DMS 273 treated with DMSO at 0.1 percent for 48 hours (cell line): ENCODE measurements at regions not wholly inside any gene's neighbourhood (a gene's known extent, or its start where the extent isn't known, plus 50 kb on each side); places are given as distances from the start of the nearest gene placed in this dataset.

Experiments
- DNase-seq: peaks from one replicate; lab custom pipeline; 2025; lab: John Stamatoyannopoulos, UW

GRCh38 chr11:128219731-128220120 is 367.6 kb downstream of the ETS1 start:
- no peak for DNase-seq

DNA sequence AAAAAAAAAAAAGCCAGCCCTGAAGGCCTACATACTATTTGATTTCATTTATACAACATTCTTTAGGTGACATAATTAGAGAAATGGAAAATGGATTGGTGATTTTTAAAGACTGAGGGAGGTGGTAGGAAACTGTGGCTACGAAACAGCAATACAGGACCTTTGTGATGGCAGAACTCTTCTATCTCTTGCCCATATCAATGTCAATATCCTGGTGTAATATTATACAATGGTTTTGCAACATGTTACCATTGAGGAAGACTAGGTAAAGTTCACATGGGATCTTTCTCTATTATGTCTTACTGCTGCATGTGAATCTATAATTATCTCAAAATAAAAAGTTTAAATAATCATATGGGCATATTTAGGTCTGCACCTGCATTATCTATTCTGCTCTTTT is 371.2 kb downstream of the ETS1 start:
- DNase-seq, result no peak

DNA sequence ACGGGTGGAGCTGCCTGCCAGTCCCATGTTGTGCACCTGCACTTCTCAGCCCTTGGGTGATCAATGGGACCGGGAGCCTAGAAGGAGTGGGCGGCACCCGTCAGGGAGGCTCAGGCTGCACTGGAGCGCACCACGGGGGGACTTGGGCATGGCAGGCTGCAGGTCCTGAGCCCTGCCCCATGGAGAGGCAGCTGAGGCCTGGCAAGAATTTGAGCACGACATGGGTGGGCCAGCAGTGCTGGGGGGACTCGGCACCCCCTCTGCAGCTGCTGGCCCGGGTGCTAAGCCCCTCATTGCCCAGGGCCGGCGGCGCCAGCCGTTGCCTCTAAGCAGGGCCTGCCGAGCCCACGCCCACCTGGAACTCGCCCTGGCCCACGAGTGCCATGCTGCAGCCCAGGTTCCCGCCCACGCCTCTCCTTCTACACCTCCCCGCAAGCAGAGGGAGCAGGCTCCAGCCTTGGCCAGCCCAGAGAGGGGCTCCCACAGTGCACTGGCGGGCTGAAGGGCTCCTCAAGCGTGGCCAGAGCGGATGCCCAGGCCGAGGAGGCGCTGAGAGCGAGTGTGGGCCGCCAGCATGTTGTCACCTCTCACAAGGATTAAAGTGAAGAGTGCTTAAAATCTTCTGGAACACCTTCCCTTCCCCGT is 372.0 kb downstream of the ETS1 start:
- no peak for DNase-seq

- no peak for DNase-seq
These were observed 373.1 kb downstream of the ETS1 start for GRCh38 chr11:128214263-128214662.

GRCh38 chr11:128213461-128213860 is 373.9 kb downstream of the ETS1 start:
- DNase-seq, result no peak

GRCh38 chr11:128212324-128212723 is 375.0 kb downstream of the ETS1 start:
- no peak for DNase-seq

DNA sequence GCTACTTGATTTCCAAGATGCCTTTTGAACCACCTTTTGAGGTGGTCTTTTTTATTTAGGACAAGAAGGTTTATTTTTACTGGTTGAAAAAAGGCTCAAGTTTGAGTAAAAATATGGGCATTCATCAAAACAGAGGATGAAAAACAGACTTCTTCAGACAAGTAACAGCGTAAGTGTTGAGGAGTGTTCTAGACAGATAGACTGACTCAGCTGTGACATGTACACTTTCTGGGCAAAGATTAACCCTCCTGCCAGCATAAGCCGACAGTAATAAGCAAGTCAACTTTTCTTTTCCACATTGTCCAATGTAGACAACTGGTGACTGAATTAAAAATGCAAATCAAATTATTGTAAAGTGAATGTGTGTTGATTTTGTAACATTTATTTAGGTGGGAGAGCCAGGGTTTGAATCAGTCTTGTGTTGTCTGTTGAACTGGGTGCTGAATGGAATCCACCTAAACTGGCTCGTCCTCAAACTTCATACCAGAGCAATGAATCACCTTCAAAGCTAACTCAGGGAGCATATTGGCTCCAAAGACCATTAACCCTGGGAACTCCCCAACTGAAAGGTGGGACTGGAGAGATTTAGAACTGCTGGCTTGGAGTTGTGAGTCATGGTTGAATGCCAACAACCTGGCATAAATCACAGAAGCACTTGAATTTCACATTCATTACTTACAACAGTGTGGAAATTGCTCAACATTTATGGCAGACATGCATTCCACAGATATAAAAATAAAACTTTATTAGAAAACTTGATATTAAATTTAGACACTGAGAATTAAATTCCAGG is 377.0 kb downstream of the ETS1 start:
- no peak for DNase-seq

DNA sequence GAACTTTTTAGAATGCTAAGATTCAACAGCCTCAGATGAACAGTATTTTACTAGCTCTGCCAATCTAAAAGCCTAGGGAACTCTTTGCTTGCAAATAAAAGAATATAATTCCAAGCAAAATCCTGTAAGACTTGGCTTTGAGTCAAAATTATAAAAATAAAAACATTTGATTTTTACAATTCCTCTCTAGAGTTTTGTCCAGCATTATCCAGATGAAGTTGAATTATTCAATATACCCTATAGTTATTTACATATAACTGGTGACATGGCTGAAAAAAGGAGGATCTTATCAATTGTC is 378.3 kb downstream of the ETS1 start:
- DNase-seq, result no peak

DNA sequence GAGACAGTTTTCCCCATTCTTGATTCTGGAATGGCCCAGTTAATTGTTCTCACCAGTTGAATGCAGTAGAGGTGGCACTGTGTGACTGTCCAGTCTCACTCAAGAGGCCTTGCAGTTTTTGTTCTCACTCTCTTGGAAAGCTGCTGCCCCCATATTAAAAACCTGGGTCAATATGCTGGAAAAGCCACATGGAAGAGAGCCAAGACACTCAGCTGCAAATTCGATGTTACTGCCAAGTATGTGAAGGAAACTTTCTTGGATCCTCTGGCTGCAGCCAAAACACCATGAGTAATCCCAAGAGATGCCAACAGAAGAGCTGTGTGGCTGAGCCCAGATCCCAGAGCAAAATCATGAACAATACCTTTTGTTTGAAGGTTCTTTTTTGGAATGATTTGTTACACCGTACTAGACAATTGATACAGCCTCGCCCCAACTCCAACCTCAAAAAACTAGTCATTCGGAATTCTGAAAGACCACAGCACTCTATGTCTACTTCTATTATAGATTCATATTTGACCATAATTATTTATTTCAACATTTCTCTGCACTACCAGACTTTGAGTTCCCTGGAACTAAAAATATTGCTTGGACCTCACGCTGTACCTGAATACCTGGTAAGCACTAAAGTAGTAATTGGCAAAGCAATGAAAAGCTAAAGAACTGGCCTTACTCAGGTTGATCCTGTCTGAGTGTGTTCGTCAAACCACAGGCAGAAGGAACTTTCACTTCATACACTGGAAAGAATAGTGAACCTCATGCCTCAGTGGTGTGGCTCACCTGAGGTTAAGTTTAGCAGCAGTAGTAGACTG is 378.8 kb downstream of the ETS1 start:
- DNase-seq, result no peak

DNA sequence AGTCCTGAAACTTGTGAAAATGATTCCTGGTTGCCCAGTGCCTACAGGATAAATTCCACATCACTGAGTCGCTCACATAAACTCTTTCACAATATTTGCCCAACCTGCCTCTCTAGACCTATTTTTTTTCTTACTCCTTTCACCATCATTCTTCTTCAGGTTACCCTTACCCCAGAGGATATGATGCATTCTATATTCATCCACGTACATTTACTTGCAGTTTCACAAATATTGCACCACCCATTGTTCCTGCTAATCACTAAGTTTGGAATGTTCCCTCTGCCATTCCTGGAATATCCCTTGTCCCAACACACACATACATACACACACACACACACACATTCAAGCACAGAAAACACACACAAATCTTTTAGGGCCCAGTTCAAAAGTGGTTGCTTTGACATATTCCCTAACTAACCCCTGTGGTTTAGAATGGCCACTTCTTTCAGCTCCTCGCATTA is 379.5 kb downstream of the ETS1 start:
- DNase-seq, result no peak

DNA sequence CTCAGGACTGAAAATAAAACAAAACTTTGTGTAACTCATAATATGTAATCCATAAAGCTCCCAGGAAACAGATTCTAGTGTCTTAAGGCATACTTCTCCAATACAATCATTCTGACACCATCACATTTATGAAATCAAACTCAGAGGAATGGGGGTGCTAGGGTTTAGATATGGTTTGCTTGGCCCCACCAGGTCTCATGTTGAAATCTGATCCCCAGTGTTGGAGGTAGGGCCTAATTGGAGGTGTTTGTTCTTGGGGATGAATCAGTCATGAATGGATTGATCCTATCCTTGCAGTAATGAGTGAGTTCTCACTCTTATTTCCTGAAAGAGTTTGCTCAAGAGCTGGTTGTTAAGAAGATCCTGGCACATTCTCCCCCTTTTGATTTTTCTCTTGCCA is 380.9 kb downstream of the ETS1 start:
- no peak for DNase-seq

DNA sequence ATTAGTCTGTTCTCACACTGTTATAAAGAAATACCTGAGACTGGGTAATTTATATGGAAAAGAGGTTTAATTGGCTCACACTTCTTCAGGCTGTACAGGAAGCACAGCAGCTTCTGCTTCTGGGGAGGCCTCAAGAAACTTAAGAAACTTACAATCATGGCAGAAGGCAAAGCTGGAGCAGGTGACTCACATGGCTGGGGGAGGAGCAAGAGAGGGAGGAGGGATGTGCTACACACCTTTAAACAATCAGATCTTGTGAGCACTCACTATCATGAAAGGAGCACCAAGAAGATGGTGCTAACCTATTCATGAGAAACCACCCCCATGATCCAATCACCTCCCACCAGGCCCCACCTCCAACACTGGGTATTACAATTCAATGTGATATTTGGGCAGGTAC is 381.6 kb downstream of the ETS1 start:
- DNase-seq, result no peak

DNA sequence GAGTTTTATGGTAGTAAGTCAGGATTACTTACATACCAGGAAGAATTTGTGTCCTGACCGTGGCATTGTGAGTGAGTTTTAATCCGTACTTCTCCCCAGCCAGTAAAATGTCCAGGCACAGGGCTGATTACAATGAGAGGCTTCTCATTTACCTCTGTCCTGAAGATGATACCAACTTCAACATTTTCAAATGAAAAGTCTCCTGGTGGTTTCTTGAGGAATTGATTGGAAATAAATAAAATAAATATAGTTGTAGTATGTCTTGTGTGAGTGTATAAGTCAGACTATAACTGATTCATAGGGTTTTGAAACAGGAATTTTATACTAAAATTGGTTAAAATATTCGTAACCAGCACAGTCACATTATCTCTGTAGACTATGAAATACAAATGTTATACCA is 382.5 kb downstream of the ETS1 start:
- no peak for DNase-seq

- no peak for DNase-seq
These were observed 385.6 kb downstream of the ETS1 start for GRCh38 chr11:128201801-128202200.

GRCh38 chr11:128201009-128201408 is 386.3 kb downstream of the ETS1 start:
- no peak for DNase-seq

DNA sequence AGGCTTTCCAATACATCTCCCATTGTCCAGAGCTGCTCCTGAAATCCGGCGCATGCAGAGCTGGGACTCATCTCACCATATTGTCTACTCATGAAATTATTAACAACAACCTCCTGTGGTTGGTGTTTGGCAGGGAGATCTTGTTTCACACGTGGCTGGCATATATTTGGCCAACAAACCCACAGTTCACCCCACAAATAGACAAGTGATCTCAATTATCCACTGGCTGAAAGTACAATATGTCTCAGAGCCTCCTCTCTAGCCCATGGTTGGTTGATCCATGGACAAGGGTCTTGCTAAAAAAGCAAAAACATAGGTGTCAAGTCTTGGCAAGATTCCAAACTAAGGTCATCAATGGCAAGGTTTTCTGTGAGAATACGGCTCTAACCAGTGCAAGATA is 386.9 kb downstream of the ETS1 start:
- no peak for DNase-seq

DNA sequence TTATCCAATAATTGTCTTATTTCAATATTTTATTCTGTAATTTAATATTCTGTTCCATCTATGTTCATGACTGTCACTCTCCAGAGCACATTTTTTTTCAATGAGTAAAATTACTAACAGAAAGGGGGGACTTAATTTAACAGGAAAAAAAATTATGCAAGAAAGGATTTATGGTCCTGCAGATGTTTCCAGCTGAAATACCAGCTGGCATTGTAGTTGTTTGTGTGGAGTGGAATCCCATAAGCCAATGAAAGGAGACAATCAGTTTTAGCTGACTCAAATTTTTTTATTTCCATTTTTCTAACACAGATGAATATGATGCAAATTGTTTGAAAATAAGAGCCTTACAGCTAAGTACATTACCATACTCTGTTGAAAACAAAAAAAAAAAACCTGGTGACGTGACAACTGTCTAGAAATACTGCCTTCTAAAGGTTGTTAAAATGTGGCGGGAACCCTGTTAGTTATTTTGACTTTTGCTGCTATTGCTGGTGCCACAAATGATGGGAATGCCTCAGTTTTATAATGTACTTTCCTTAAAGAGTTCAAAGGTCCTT is 389.1 kb downstream of the ETS1 start:
- DNase-seq, result no peak

DNA sequence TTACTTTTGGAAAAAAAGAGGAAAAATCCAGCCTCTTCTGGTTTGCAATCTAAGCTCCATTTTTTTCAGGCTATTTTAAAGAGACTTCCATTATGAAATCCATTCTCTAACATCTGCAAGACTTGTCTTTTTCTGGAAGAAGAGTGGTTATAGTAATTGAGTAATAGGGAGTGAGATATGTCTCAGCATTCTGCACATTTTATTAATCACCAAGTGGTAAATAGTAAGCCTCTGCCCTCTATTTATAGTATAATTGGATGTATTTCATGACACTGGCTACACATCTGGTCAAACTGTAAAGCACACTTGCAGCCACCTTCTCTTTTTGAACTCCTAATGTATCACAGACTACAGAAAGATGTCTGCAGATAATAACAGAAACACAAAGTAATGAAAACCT is 391.1 kb downstream of the ETS1 start:
- DNase-seq, result no peak

- DNase-seq, result no peak
These were observed 391.6 kb downstream of the ETS1 start for GRCh38 chr11:128195756-128196155.

DNA sequence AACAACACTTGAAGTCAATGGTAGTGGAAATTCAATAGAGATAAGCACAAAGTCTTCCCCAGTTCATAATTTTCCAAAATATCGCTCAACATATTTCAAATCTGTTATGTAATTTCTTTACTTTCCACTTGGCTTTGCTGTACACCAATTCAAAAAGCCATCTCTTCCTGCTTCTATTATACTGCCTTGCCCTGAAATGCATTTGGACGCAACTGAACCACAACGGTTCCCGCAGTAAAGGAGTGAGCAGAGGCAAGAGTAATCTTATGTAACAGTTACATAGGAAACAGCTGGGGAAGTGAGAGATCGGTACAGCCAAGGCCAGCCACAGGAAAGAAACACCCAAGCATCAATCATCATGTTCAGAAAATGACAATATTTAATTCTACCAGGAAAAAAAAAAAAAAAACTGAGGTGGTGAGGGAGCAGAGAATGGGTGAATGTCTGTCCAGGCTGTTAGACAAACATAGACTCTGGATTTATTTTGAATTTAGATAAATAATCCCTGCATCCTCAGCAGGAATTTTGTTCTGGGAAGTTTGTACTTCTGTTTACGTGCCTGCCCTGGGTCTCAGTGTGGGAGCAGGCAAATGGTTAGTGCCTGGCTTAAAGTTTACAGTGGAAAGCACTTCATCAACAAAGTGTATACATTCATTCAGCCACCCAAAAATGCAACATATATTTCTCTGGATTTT is 392.2 kb downstream of the ETS1 start:
- no peak for DNase-seq

DNA sequence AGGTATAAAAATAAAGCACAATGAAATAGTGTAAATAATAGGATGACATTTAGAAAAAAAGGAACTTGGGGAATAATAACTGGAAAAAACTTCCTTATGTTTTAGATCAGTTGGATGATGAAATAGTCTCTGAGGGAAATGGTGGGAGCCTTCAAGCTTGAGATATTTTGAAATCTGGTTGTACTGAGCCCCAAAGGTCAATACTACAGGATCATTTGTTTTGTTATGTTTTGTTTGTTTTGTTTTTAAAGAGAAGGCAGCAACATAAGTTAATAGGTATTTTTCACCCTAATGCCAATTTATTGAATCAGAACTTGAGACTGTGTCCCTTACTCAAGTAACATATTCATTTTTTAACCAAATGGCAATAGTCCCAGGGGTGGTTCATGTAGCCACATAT is 393.1 kb downstream of the ETS1 start:
- DNase-seq, result no peak

DNA sequence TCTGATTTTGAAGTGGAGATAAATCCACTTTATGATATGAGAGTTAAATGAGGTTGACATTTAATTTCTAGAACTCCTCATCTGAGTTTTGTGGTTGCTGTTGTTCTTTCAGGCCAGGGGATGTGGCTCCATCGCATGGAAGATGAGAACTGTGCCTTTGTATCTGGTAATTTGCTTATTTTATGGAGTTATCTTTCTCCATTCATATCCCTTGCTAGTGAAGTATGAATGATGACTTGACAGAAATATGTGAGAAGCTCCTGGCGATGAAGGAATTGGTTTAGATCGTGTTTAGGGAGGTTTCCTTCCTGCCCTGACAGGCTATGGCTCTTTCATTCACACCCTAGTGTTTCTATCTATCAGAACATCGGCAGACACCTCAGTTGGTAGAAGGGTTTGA is 393.7 kb downstream of the ETS1 start:
- DNase-seq, result no peak
